ENCODE measurements at regions not wholly inside any gene's neighbourhood (a gene's known extent, or its start where the extent isn't known, plus 50 kb on each side); places are given as distances from the start of the nearest gene placed in this dataset.

GRCh38 chr14:40889126-40889525 is 717.5 kb upstream of the LRFN5 start:
- H3K79me2 ChIP-seq (ENCODE audit: insufficient read depth, low read length) = no peaks in the 10 kb centered on the region
- POLR2A ChIA-PET = no interaction called here
- H3K4me2 ChIP-seq (ENCODE audit: low read depth, low read length) = no peak overlapping the region
- H2AFZ ChIP-seq (ENCODE audit: low read length) = no peak overlapping the region
- H3K27ac ChIP-seq (ENCODE audit: extremely low read length, insufficient read depth, low read length) = no peak overlapping the region
- no peak overlapping the region for H3K4me3 ChIP-seq (replicated peaks in 1 of 3; ENCODE audit: insufficient read depth in 1 of 3, low read depth in 2 of 3, low read length in 3 of 3)
- TF ChIP-seq PCBP1 (IDR thresholded peaks at IDR 0.05; ENCODE audit: borderline replicate concordance, low read depth, low read length) (0 out of 2 replicates have a peak, but pooled peaks have one; percentile 71), SRY (CRISPR knock-in tag; IDR thresholded peaks at IDR 0.05) (no peak), HNRNPK (IDR thresholded peaks at IDR 0.05; ENCODE audit: low read depth, low read length, poor library complexity, severe bottlenecking) (peak; percentile 92), ZSCAN30 (CRISPR knock-in tag; IDR thresholded peaks at IDR 0.05) (no peak)
- no TSS peak for BruUV-seq (replicated peaks)
- H3K4me1 ChIP-seq (ENCODE audit: insufficient read depth, low read length) = no peaks in the 10 kb centered on the region
- in situ Hi-C loops (cut with HindIII; ENCODE audit: extremely low pct_ligation_motif_present, low pct_unique_long_range_greater_than_20kb) = no loop called here
- no peaks in the 10 kb centered on the region for H3K27me3 ChIP-seq (ENCODE audit: control insufficient read depth in 1 of 2, insufficient read depth in 2 of 2, low read length in 2 of 2)
- no peak overlapping the region for H3K9ac ChIP-seq (ENCODE audit: insufficient read depth, low read depth, low read length)
- no peaks in the 10 kb centered on the region for H3K36me3 ChIP-seq (replicated peaks in 1 of 2; ENCODE audit: control insufficient read depth in 1 of 2, insufficient read depth in 2 of 2, low read length in 2 of 2)
- H3K9me3 ChIP-seq (ENCODE audit: low read length) = peaks cover 75% of the 10 kb centered on the region
- no peaks in the 10 kb centered on the region for H4K20me1 ChIP-seq (ENCODE audit: insufficient read depth, low read length)
- FAIRE-seq (no peak), DNase-seq (ENCODE audit: low spot score) (no peak), ATAC-seq (no peak)
- intact Hi-C loops (cut with micrococcal nuclease; ENCODE audit: unreplicated experiment) = no loop called here
- CTCF ChIA-PET (ENCODE audit: low intra/inter-chr PET ratio, low total read pairs) = no interaction called here

GRCh38 chr14:40887912-40888311 is 718.8 kb upstream of the LRFN5 start:
- POLR2A ChIA-PET = no interaction called here
- Histone ChIP-seq H3K9ac (ENCODE audit: insufficient read depth, low read depth, low read length) (no peak overlapping the region), H3K4me2 (ENCODE audit: low read depth, low read length) (no peak overlapping the region), H2AFZ (ENCODE audit: low read length) (no peak overlapping the region), H3K4me1 (ENCODE audit: insufficient read depth, low read length) (no peaks in the 10 kb centered on the region), H3K9me3 (ENCODE audit: low read length) (peaks cover 81% of the 10 kb centered on the region), H3K27me3 (ENCODE audit: control insufficient read depth in 1 of 2, insufficient read depth in 2 of 2, low read length in 2 of 2) (no peaks in the 10 kb centered on the region), H3K27ac (ENCODE audit: extremely low read length, insufficient read depth, low read length) (no peak overlapping the region), H3K79me2 (ENCODE audit: insufficient read depth, low read length) (no peaks in the 10 kb centered on the region), H4K20me1 (ENCODE audit: insufficient read depth, low read length) (no peaks in the 10 kb centered on the region), H3K4me3 (replicated peaks in 1 of 3; ENCODE audit: insufficient read depth in 1 of 3, low read depth in 2 of 3, low read length in 3 of 3) (no peak overlapping the region), H3K36me3 (replicated peaks in 1 of 2; ENCODE audit: control insufficient read depth in 1 of 2, insufficient read depth in 2 of 2, low read length in 2 of 2) (no peaks in the 10 kb centered on the region)
- ATAC-seq = no peak
- in situ Hi-C loops (cut with HindIII; ENCODE audit: extremely low pct_ligation_motif_present, low pct_unique_long_range_greater_than_20kb) (no loop called here), intact Hi-C loops (cut with micrococcal nuclease; ENCODE audit: unreplicated experiment) (no loop called here)
- DNase-seq (ENCODE audit: low spot score) = no peak
- no TSS peak for BruUV-seq (replicated peaks)
- peak; percentile 88 for TF ChIP-seq MAFF (IDR thresholded peaks at IDR 0.05; ENCODE audit: low read depth, low read length)
- TF ChIP-seq MAFK (conservative IDR thresholded peaks at IDR 0.05 in 1 of 2, IDR thresholded peaks at IDR 0.05 in 1 of 2; ENCODE audit: low read length in 2 of 2) = peak; percentile 83 to 97
- no peak for TF ChIP-seq ZNF609 (CRISPR knock-in tag; IDR thresholded peaks at IDR 0.05; ENCODE audit: borderline replicate concordance)
- no peak for TF ChIP-seq PHF20 (CRISPR knock-in tag; IDR thresholded peaks at IDR 0.05)
- FAIRE-seq = no peak
- CTCF ChIA-PET (ENCODE audit: low intra/inter-chr PET ratio, low total read pairs) = no interaction called here
- 7% methylated on average over 2 of the region's 2 CpGs for WGBS (ENCODE audit: low lambda C conversion rate)

All from HepG2 (cell line).